ENCODE measurements at regions not wholly inside any gene's neighbourhood (a gene's known extent, or its start where the extent isn't known, plus 50 kb on each side); places are given as distances from the start of the nearest gene placed in this dataset.

- Histone ChIP-seq H3K9ac (no peak overlapping the region), H3K27ac (no peak overlapping the region), H3K4me3 (no peak overlapping the region), H3K36me3 (no peaks in the 10 kb centered on the region), H3K79me2 (ENCODE audit: low read depth) (no peaks in the 10 kb centered on the region), H4K20me1 (ENCODE audit: low read depth) (no peaks in the 10 kb centered on the region), H3F3A (ENCODE audit: low read depth) (no peaks in the 10 kb centered on the region), H3K4me1 (no peaks in the 10 kb centered on the region), H2AFZ (replicated peaks) (no peak overlapping the region), H3K4me2 (no peak overlapping the region), H3K27me3 (no peaks in the 10 kb centered on the region), H3K9me3 (ENCODE audit: low read depth) (no peaks in the 10 kb centered on the region)
- Mint-ChIP-seq H3K27me3 (ENCODE audit: insufficient read depth, low read depth) (peaks cover 3% of the 10 kb centered on the region), H3K9me3 (peaks cover under 1% of the 10 kb centered on the region), H3K36me3 (no peaks in the 10 kb centered on the region), H3K4me3 (peak overlapping the region; percentile 15), H3K4me1 (peaks cover 24% of the 10 kb centered on the region), H3K27ac (peak overlapping the region; percentile 86)
- TF ChIP-seq EZH2 (IDR thresholded peaks at IDR 0.05) (no peak), CTCF (IDR thresholded peaks at IDR 0.05) (no peak), EZH2phosphoT487 (IDR thresholded peaks at IDR 0.05) (no peak)
- no peak for DNase-seq (ENCODE audit: low spot score)
These were observed 605.5 kb downstream of the RBFOX1 start for GRCh38 chr16:7938175-7938574.

- Mint-ChIP-seq H3K4me1 (no peaks in the 10 kb centered on the region), H3K27me3 (ENCODE audit: insufficient read depth, low read depth) (peaks cover 9% of the 10 kb centered on the region), H3K9me3 (no peaks in the 10 kb centered on the region), H3K4me3 (no peak overlapping the region), H3K36me3 (no peaks in the 10 kb centered on the region), H3K27ac (no peak overlapping the region)
- Histone ChIP-seq H3K36me3 (no peaks in the 10 kb centered on the region), H3K9me3 (ENCODE audit: low read depth) (no peaks in the 10 kb centered on the region), H2AFZ (replicated peaks) (no peak overlapping the region), H3K79me2 (ENCODE audit: low read depth) (no peaks in the 10 kb centered on the region), H3K9ac (no peak overlapping the region), H3K4me3 (no peak overlapping the region), H3K27ac (no peak overlapping the region), H3K27me3 (no peaks in the 10 kb centered on the region), H4K20me1 (ENCODE audit: low read depth) (no peaks in the 10 kb centered on the region), H3F3A (ENCODE audit: low read depth) (no peaks in the 10 kb centered on the region), H3K4me2 (no peak overlapping the region), H3K4me1 (no peaks in the 10 kb centered on the region)
- peak; percentile 42 for DNase-seq (ENCODE audit: low spot score)
- peak; percentile 39 for TF ChIP-seq CTCF (IDR thresholded peaks at IDR 0.05)
- TF ChIP-seq EZH2phosphoT487 (IDR thresholded peaks at IDR 0.05) = no peak
These were observed 588.7 kb downstream of the RBFOX1 start for GRCh38 chr16:7921345-7921744.

- TF ChIP-seq CTCF (IDR thresholded peaks at IDR 0.05) (no peak), EZH2phosphoT487 (IDR thresholded peaks at IDR 0.05) (no peak), EZH2 (IDR thresholded peaks at IDR 0.05) (no peak)
- H3K36me3 ChIP-seq = no peaks in the 10 kb centered on the region
- H4K20me1 ChIP-seq (ENCODE audit: low read depth) = no peaks in the 10 kb centered on the region
- Mint-ChIP-seq H3K36me3 (no peaks in the 10 kb centered on the region), H3K4me3 (no peak overlapping the region), H3K4me1 (no peaks in the 10 kb centered on the region), H3K27me3 (ENCODE audit: insufficient read depth, low read depth) (peaks cover 3% of the 10 kb centered on the region), H3K9me3 (no peaks in the 10 kb centered on the region), H3K27ac (no peak overlapping the region)
- H2AFZ ChIP-seq (replicated peaks) = no peak overlapping the region
- H3K27ac ChIP-seq = no peak overlapping the region
- no peak overlapping the region for H3K4me2 ChIP-seq
- no peaks in the 10 kb centered on the region for H3K9me3 ChIP-seq (ENCODE audit: low read depth)
- DNase-seq (ENCODE audit: low spot score) = no peak
- H3K4me3 ChIP-seq = no peak overlapping the region
- no peaks in the 10 kb centered on the region for H3K79me2 ChIP-seq (ENCODE audit: low read depth)
- H3K4me1 ChIP-seq = no peaks in the 10 kb centered on the region
- no peaks in the 10 kb centered on the region for H3F3A ChIP-seq (ENCODE audit: low read depth)
- no peaks in the 10 kb centered on the region for H3K27me3 ChIP-seq
- no peak overlapping the region for H3K9ac ChIP-seq
These were observed 587.1 kb downstream of the RBFOX1 start for GRCh38 chr16:7919782-7920181.

GRCh38 chr16:7914748-7915147, 582.1 kb downstream of the RBFOX1 start:
- no peaks in the 10 kb centered on the region for H3K27me3 ChIP-seq
- H3K27ac ChIP-seq = no peak overlapping the region
- H3K36me3 Mint-ChIP-seq = no peaks in the 10 kb centered on the region
- no peak overlapping the region for H2AFZ ChIP-seq (replicated peaks)
- no peak overlapping the region for H3K4me2 ChIP-seq
- no peak overlapping the region for H3K4me3 ChIP-seq
- H3K4me1 ChIP-seq = no peaks in the 10 kb centered on the region
- H3K9me3 ChIP-seq (ENCODE audit: low read depth) = no peaks in the 10 kb centered on the region
- no peaks in the 10 kb centered on the region for H3K9me3 Mint-ChIP-seq
- H3K27me3 Mint-ChIP-seq (ENCODE audit: insufficient read depth, low read depth) = no peaks in the 10 kb centered on the region
- no peak overlapping the region for H3K27ac Mint-ChIP-seq
- no peak for TF ChIP-seq EZH2 (IDR thresholded peaks at IDR 0.05)
- TF ChIP-seq CTCF (IDR thresholded peaks at IDR 0.05) = no peak
- no peak for TF ChIP-seq EZH2phosphoT487 (IDR thresholded peaks at IDR 0.05)
- H3K79me2 ChIP-seq (ENCODE audit: low read depth) = no peaks in the 10 kb centered on the region
- H4K20me1 ChIP-seq (ENCODE audit: low read depth) = no peaks in the 10 kb centered on the region
- no peak overlapping the region for H3K4me3 Mint-ChIP-seq
- H3K36me3 ChIP-seq = no peaks in the 10 kb centered on the region
- H3K4me1 Mint-ChIP-seq = no peaks in the 10 kb centered on the region
- H3K9ac ChIP-seq = no peak overlapping the region
- no peaks in the 10 kb centered on the region for H3F3A ChIP-seq (ENCODE audit: low read depth)
- no peak for DNase-seq (ENCODE audit: low spot score)

Data from neural progenitor cell (in vitro differentiated cells).